Choroid plexus epithelial cell (primary cell): ENCODE measurements at regions not wholly inside any gene's neighbourhood (a gene's known extent, or its start where the extent isn't known, plus 50 kb on each side); places are given as distances from the start of the nearest gene placed in this dataset.

Experiments
- DNase-seq: peaks from one replicate; pipeline ENCODE4 v3.0.0-alpha.2; 2010; ENCODE audit warnings: low read depth
- H3K4me3 ChIP-seq: 2 replicates; pipeline ENCODE4 v1.5.1; 2011; ENCODE audit warnings: low read depth, mild to moderate bottlenecking, control low read depth, low read length, moderate library complexity
- CTCF ChIP-seq: conservative IDR thresholded peaks from 2 replicates; pipeline ENCODE4 v1.5.1; 2011; ENCODE audit warnings: low read depth, mild to moderate bottlenecking, control low read depth, inconsistent platforms, low read length, moderate library complexity

GRCh38 chr11:15663777-15664218 is 549.1 kb downstream of the INSC start:
- no peak for DNase-seq
- H3K4me3 ChIP-seq, result no peak overlapping the region
- TF ChIP-seq CTCF, result no peak

- peak; percentile 63 for DNase-seq
- H3K4me3 ChIP-seq, result no peak overlapping the region
- TF ChIP-seq CTCF, result no peak
Measured at GRCh38 chr11:15665368-15665871, 550.7 kb downstream of the INSC start.

GRCh38 chr11:15667127-15667725 is 552.5 kb downstream of the INSC start:
- no peak for DNase-seq
- no peak for TF ChIP-seq CTCF

GRCh38 chr11:15668718-15669117 is 554.0 kb downstream of the INSC start:
- DNase-seq, result no peak
- H3K4me3 ChIP-seq, result no peak overlapping the region
- no peak for TF ChIP-seq CTCF

More at GRCh38 chr11:15667127-15667725, 552.5 kb downstream of the INSC start:
- no peak overlapping the region for H3K4me3 ChIP-seq

- no peak overlapping the region for H3K4me3 ChIP-seq
- no peak for TF ChIP-seq CTCF
- no peak for DNase-seq
Measured at GRCh38 chr11:15670520-15671070, 555.9 kb downstream of the INSC start.

- TF ChIP-seq CTCF, result no peak
- DNase-seq, result no peak
- H3K4me3 ChIP-seq, result no peak overlapping the region
Measured at GRCh38 chr11:15671216-15671615, 556.5 kb downstream of the INSC start.

GRCh38 chr11:15672825-15673224 is 558.1 kb downstream of the INSC start:
- no peak overlapping the region for H3K4me3 ChIP-seq
- no peak for DNase-seq
- TF ChIP-seq CTCF, result no peak
